Nephron (organoid): ENCODE measurements at regions not wholly inside any gene's neighbourhood (a gene's known extent, or its start where the extent isn't known, plus 50 kb on each side); places are given as distances from the start of the nearest gene placed in this dataset.
"Not testable (repeated sequence)": the region's sequence is repeated elsewhere in the genome, so short reads cannot be mapped to it uniquely, and the experiment has no call there.

ENCODE experiments used
- H3K27ac Mint-ChIP-seq, 3 experiments: 2 replicates each; pipeline ENCODE4 v1.8.0; 2020; ENCODE audit warnings: mixed read lengths in 3 of 3, mild to moderate bottlenecking in 2 of 3, moderate library complexity in 1 of 3
- H3K27me3 Mint-ChIP-seq: 2 replicates; pipeline ENCODE4 v1.8.0; 2021; ENCODE audit warnings: low read depth, mild to moderate bottlenecking, moderate library complexity, mixed read lengths
- H3K36me3 Mint-ChIP-seq: 2 replicates; pipeline ENCODE4 v1.8.0; 2020; ENCODE audit warnings: low read depth, mixed read lengths
- H3K4me1 Mint-ChIP-seq: 2 replicates; pipeline ENCODE4 v1.8.0; 2020; ENCODE audit warnings: mixed read lengths
- H3K4me3 Mint-ChIP-seq, 3 experiments: 2 replicates each; pipeline ENCODE4 v1.8.0; 2020; ENCODE audit warnings: mild to moderate bottlenecking in 3 of 3, mixed read lengths in 3 of 3, moderate library complexity in 2 of 3
- H3K9me3 Mint-ChIP-seq: 2 replicates; pipeline ENCODE4 v1.8.0; 2020; ENCODE audit warnings: mixed read lengths
- CTCF ChIP-seq, 3 experiments: fragments of 200-600 bp; sonication (generic); IDR thresholded peaks; one replicate each; pipeline ENCODE4 v1.5.0; 2021; ENCODE audit warnings: antibody characterized with exemption in 3 of 3; ENCODE audit not compliant: unreplicated experiment in 3 of 3

- H3K36me3 Mint-ChIP-seq = peaks cover 4% of the 10 kb centered on the region
- H3K27me3 Mint-ChIP-seq = peaks cover 3% of the 10 kb centered on the region
- peaks cover 3% of the 10 kb centered on the region for H3K9me3 Mint-ChIP-seq
- no peak overlapping the region for H3K4me3 Mint-ChIP-seq
- H3K4me1 Mint-ChIP-seq = no peaks in the 10 kb centered on the region
- H3K27ac Mint-ChIP-seq = no peak overlapping the region
- no peak for TF ChIP-seq CTCF (IDR thresholded peaks at IDR 0.05; ENCODE audit: unreplicated experiment in 3 of 3)
Measured at GRCh38 chr2:16417726-16418125, 247.9 kb downstream of the CYRIA start.

GRCh38 chr2:16416651-16417050 is 249.0 kb downstream of the CYRIA start:
- Mint-ChIP-seq H3K9me3 (peaks cover 3% of the 10 kb centered on the region), H3K36me3 (peaks cover 4% of the 10 kb centered on the region), H3K4me3 (no peak overlapping the region), H3K4me1 (no peaks in the 10 kb centered on the region), H3K27ac (no peak overlapping the region), H3K27me3 (peaks cover 3% of the 10 kb centered on the region)
- TF ChIP-seq CTCF (IDR thresholded peaks at IDR 0.05; ENCODE audit: unreplicated experiment in 3 of 3) = no peak

- H3K27ac Mint-ChIP-seq, H3K4me3 Mint-ChIP-seq, H3K4me1 Mint-ChIP-seq, H3K27me3 Mint-ChIP-seq, H3K9me3 Mint-ChIP-seq, H3K36me3 Mint-ChIP-seq: not testable (repeated sequence)
Measured at GRCh38 chr2:16415861-16416260, 249.8 kb downstream of the CYRIA start.

GRCh38 chr2:16413947-16414346 is 251.7 kb downstream of the CYRIA start:
- H3K27me3 Mint-ChIP-seq = peaks cover 3% of the 10 kb centered on the region
- no peak for TF ChIP-seq CTCF (IDR thresholded peaks at IDR 0.05; ENCODE audit: unreplicated experiment in 3 of 3)

GRCh38 chr2:16413285-16413684 is 252.3 kb downstream of the CYRIA start:
- Mint-ChIP-seq H3K27me3 (peaks cover 9% of the 10 kb centered on the region), H3K36me3 (peaks cover 4% of the 10 kb centered on the region), H3K4me3 (no peak overlapping the region), H3K4me1 (no peaks in the 10 kb centered on the region), H3K27ac (no peak overlapping the region), H3K9me3 (peaks cover 3% of the 10 kb centered on the region)
- TF ChIP-seq CTCF (IDR thresholded peaks at IDR 0.05; ENCODE audit: unreplicated experiment in 3 of 3) = no peak

More at GRCh38 chr2:16413947-16414346, 251.7 kb downstream of the CYRIA start:
- no peaks in the 10 kb centered on the region for H3K4me1 Mint-ChIP-seq
- H3K9me3 Mint-ChIP-seq = peaks cover 3% of the 10 kb centered on the region
- no peak overlapping the region for H3K27ac Mint-ChIP-seq
- no peak overlapping the region for H3K4me3 Mint-ChIP-seq
- peaks cover 4% of the 10 kb centered on the region for H3K36me3 Mint-ChIP-seq

GRCh38 chr2:16412321-16413030 is 253.2 kb downstream of the CYRIA start:
- no peak for TF ChIP-seq CTCF (IDR thresholded peaks at IDR 0.05; ENCODE audit: unreplicated experiment in 3 of 3)
- Mint-ChIP-seq H3K36me3 (peaks cover 4% of the 10 kb centered on the region), H3K4me1 (peaks cover 6% of the 10 kb centered on the region), H3K9me3 (peaks cover 3% of the 10 kb centered on the region), H3K27me3 (peaks cover 9% of the 10 kb centered on the region), H3K4me3 (no peak overlapping the region), H3K27ac (no peak overlapping the region)
